ENCODE measurements at regions not wholly inside any gene's neighbourhood (a gene's known extent, or its start where the extent isn't known, plus 50 kb on each side); places are given as distances from the start of the nearest gene placed in this dataset.

- no peak for DNase-seq
These were observed 468.1 kb downstream of the PMP22 start for GRCh38 chr17:14797021-14797420.

- DNase-seq = no peak
These were observed 470.2 kb downstream of the PMP22 start for GRCh38 chr17:14794961-14795360.

GRCh38 chr17:14793237-14793636, 471.9 kb downstream of the PMP22 start:
- no peak for DNase-seq

GRCh38 chr17:14792746-14793145, 472.4 kb downstream of the PMP22 start:
- no peak for DNase-seq

GRCh38 chr17:14791221-14791620, 473.9 kb downstream of the PMP22 start:
- DNase-seq = no peak

GRCh38 chr17:14790521-14790920, 474.6 kb downstream of the PMP22 start:
- no peak for DNase-seq

GRCh38 chr17:14784997-14785696, 480.0 kb downstream of the PMP22 start:
- DNase-seq = peak; percentile 40

GRCh38 chr17:14781123-14781522, 480.2 kb downstream of the HS3ST3B1 start:
- no peak for DNase-seq

GRCh38 chr17:14780097-14780651, 479.3 kb downstream of the HS3ST3B1 start:
- no peak for DNase-seq

- DNase-seq = no peak
These were observed 478.4 kb downstream of the HS3ST3B1 start for GRCh38 chr17:14779241-14779640.

- no peak for DNase-seq
These were observed 476.4 kb downstream of the HS3ST3B1 start for GRCh38 chr17:14777291-14777690.

GRCh38 chr17:14776791-14777190, 475.9 kb downstream of the HS3ST3B1 start:
- DNase-seq = no peak

- DNase-seq = no peak
These were observed 475.0 kb downstream of the HS3ST3B1 start for GRCh38 chr17:14775731-14776492.

GRCh38 chr17:14774774-14775173, 473.9 kb downstream of the HS3ST3B1 start:
- DNase-seq = no peak

GRCh38 chr17:14772776-14773175, 471.9 kb downstream of the HS3ST3B1 start:
- DNase-seq = no peak

GRCh38 chr17:14771543-14771942, 470.7 kb downstream of the HS3ST3B1 start:
- no peak for DNase-seq

GRCh38 chr17:14768923-14769322, 468.0 kb downstream of the HS3ST3B1 start:
- DNase-seq = no peak

- DNase-seq = no peak
These were observed 462.0 kb downstream of the HS3ST3B1 start for GRCh38 chr17:14762736-14763479.

GRCh38 chr17:14760719-14761411, 460.0 kb downstream of the HS3ST3B1 start:
- DNase-seq = no peak

- DNase-seq = no peak
These were observed 459.3 kb downstream of the HS3ST3B1 start for GRCh38 chr17:14760212-14760611.

- no peak for DNase-seq
These were observed 458.4 kb downstream of the HS3ST3B1 start for GRCh38 chr17:14759325-14759724.

- no peak for DNase-seq
These were observed 455.6 kb downstream of the HS3ST3B1 start for GRCh38 chr17:14756479-14756878.

GRCh38 chr17:14755002-14755401, 454.1 kb downstream of the HS3ST3B1 start:
- DNase-seq = no peak

Data from CD4-positive, alpha-beta T cell treated with Interleukin-6 for 4 hours (primary cell).